ENCODE measurements at regions not wholly inside any gene's neighbourhood (a gene's known extent, or its start where the extent isn't known, plus 50 kb on each side); places are given as distances from the start of the nearest gene placed in this dataset.
A peak's percentile ranks its signal among the peaks of the same experiment; 100 is the strongest.

GRCh38 chr1:234981758-234982157 lies 146.9 kb downstream of the TOMM20 start:
- DNase-seq (ENCODE audit: extremely low read depth in 1 of 4, low spot score in 3 of 4), result no peak
- peak; percentile 76 for TF ChIP-seq MEIS2 (IDR thresholded peaks at IDR 0.05; ENCODE audit: partially characterized antibody)
- 0 out of 4 replicates have a peak, but pooled peaks of 1 of the 2 experiments have one; percentile 7 for TF ChIP-seq RAD21 (CRISPR knock-in tag; conservative IDR thresholded peaks at IDR 0.05 in 1 of 2, IDR thresholded peaks at IDR 0.05 in 1 of 2)
- no peak for TF ChIP-seq BDP1 (IDR thresholded peaks at IDR 0.05; ENCODE audit: insufficient read depth, insufficient read length)
- no peak for TF ChIP-seq PBX2 (CRISPR knock-in tag; IDR thresholded peaks at IDR 0.05; ENCODE audit: low read depth)
- peak; percentile 71; the same call in 1 of the 2 replicates for TF ChIP-seq PBX2 (tag; conservative IDR thresholded peaks at IDR 0.05; ENCODE audit: low read depth)
- no peak for TF ChIP-seq ILK (tag; IDR thresholded peaks at IDR 0.05; ENCODE audit: borderline replicate concordance, low read depth)
- TF ChIP-seq SRF (CRISPR knock-in tag; IDR thresholded peaks at IDR 0.05), result no peak
- no peak for TF ChIP-seq JUN (IDR thresholded peaks at IDR 0.05; ENCODE audit: borderline replicate concordance, low read depth, low read length)
- no peak for TF ChIP-seq JUN (CRISPR knock-in tag; IDR thresholded peaks at IDR 0.05; ENCODE audit: borderline replicate concordance)
- no peak for TF ChIP-seq HSF4 (CRISPR knock-in tag; IDR thresholded peaks at IDR 0.05; ENCODE audit: borderline replicate concordance)
- TF ChIP-seq ZNF253 (CRISPR knock-in tag; conservative IDR thresholded peaks at IDR 0.05), result no peak
- no peak for TF ChIP-seq ZNF668 (CRISPR knock-in tag; IDR thresholded peaks at IDR 0.05)
- no peak for TF ChIP-seq RFX1 (IDR thresholded peaks at IDR 0.05)
- TF ChIP-seq NONO (IDR thresholded peaks at IDR 0.05; ENCODE audit: low read depth in 2 of 2, low read length in 1 of 2), result no peak
- 0 out of 4 replicates have a peak, but pooled peaks of 1 of the 2 experiments have one; percentile 11 for TF ChIP-seq HDAC1 (IDR thresholded peaks at IDR 0.05)
- TF ChIP-seq RUNX1 (IDR thresholded peaks at IDR 0.05; ENCODE audit: low read depth), result no peak
- no peak for TF ChIP-seq VEZF1 (CRISPR knock-in tag; IDR thresholded peaks at IDR 0.05)
- TF ChIP-seq ELF1 (tag; IDR thresholded peaks at IDR 0.05), result no peak

More at GRCh38 chr1:234981758-234982157, 146.9 kb downstream of the TOMM20 start:
- 62% methylated on average over 2 of the region's 2 CpGs for WGBS (ENCODE audit: insufficient coverage, low coverage, missing lambda C conversion rate)
- Histone ChIP-seq H3K36me3 (ENCODE audit: control insufficient read depth, insufficient read depth, low read length) (no peaks in the 10 kb centered on the region), H3K9me1 (ENCODE audit: control insufficient read depth, insufficient read depth, low read length) (no peaks in the 10 kb centered on the region), H3K9ac (ENCODE audit: insufficient read depth in 1 of 2, low read depth in 2 of 2, low read length in 2 of 2) (no peak overlapping the region), H3K79me2 (ENCODE audit: control insufficient read depth, insufficient read depth, low read length) (no peaks in the 10 kb centered on the region), H2AFZ (ENCODE audit: low read depth, low read length) (peak overlapping the region; percentile 81; the same call in 1 of the 2 replicates), H4K20me1 (replicated peaks; ENCODE audit: control insufficient read depth, insufficient read depth, low read length) (no peaks in the 10 kb centered on the region), H3K4me1 (replicated peaks in 1 of 2; ENCODE audit: control insufficient read depth in 2 of 2, insufficient read depth in 2 of 2, low read length in 2 of 2) (peaks cover 41 to 76% of the 10 kb centered on the region in 2 experiments), H3K4me2 (ENCODE audit: insufficient read depth, low read length) (no peak overlapping the region), H3K27ac (ENCODE audit: extremely low read depth, low read depth, low read length) (peak overlapping the region; percentile 61; the same call in 1 of the 3 replicates), H3K4me3 (no peak overlapping the region), H3K27me3 (ENCODE audit: control insufficient read depth in 2 of 2, insufficient read depth in 2 of 2, low read length in 2 of 2) (no peaks in the 10 kb centered on the region), H3K9me3 (replicated peaks; ENCODE audit: control insufficient read depth, insufficient read depth, low read depth, low read length) (no peaks in the 10 kb centered on the region)
- ChIA-PET POLR2A (no interaction called here), CTCF (ENCODE audit: low intra/inter-chr PET ratio) (no interaction called here)
- intact Hi-C loops (cut with micrococcal nuclease), result no loop called here
- ATAC-seq (no peak), FAIRE-seq (no peak)
- in situ Hi-C loops (cut with MboI), result no loop called here
- BruUV-seq (replicated peaks), result no TSS peak

Measured in K562 (cell line).